NCI-H1930 (cell line): ENCODE measurements at regions not wholly inside any gene's neighbourhood (a gene's known extent, or its start where the extent isn't known, plus 50 kb on each side); places are given as distances from the start of the nearest gene placed in this dataset.

Source experiments
- DNase-seq, 2 experiments: peaks; one replicate each; lab custom pipeline; 2025; lab: John Stamatoyannopoulos, UW

- no peak for DNase-seq
Observed at GRCh38 chr1:239436286-239436685, 49.9 kb downstream of the CHRM3 start.

GRCh38 chr1:239437822-239438221 is 51.5 kb downstream of the CHRM3 start:
- DNase-seq = no peak

- no peak for DNase-seq
Observed at GRCh38 chr1:239438891-239439290, 52.5 kb downstream of the CHRM3 start.

- DNase-seq = no peak
Observed at GRCh38 chr1:239443361-239443760, 57.0 kb downstream of the CHRM3 start.

- DNase-seq = no peak
Observed at GRCh38 chr1:239446611-239447010, 60.2 kb downstream of the CHRM3 start.

- DNase-seq = peak; percentile 37 to 66
Observed at GRCh38 chr1:239448911-239449310, 62.5 kb downstream of the CHRM3 start.

- DNase-seq = no peak
Observed at GRCh38 chr1:239455743-239456142, 69.4 kb downstream of the CHRM3 start.

- DNase-seq = no peak
Observed at GRCh38 chr1:239456788-239457187, 70.4 kb downstream of the CHRM3 start.

- DNase-seq = no peak
Observed at GRCh38 chr1:239457491-239458143, 71.2 kb downstream of the CHRM3 start.

- no peak for DNase-seq
Observed at GRCh38 chr1:239458144-239458500, 71.8 kb downstream of the CHRM3 start.

GRCh38 chr1:239467730-239468129 is 81.4 kb downstream of the CHRM3 start:
- DNase-seq = no peak

GRCh38 chr1:239478069-239478468 is 91.7 kb downstream of the CHRM3 start:
- no peak for DNase-seq

GRCh38 chr1:239483391-239483790 is 97.0 kb downstream of the CHRM3 start:
- no peak for DNase-seq

GRCh38 chr1:239493811-239494414 is 107.5 kb downstream of the CHRM3 start:
- no peak for DNase-seq

- DNase-seq = no peak
Observed at GRCh38 chr1:239505094-239505493, 118.7 kb downstream of the CHRM3 start.

- no peak for DNase-seq
Observed at GRCh38 chr1:239507826-239508225, 121.5 kb downstream of the CHRM3 start.

- DNase-seq = no peak
Observed at GRCh38 chr1:239511875-239512274, 125.5 kb downstream of the CHRM3 start.

- DNase-seq = no peak
Observed at GRCh38 chr1:239516579-239516978, 130.2 kb downstream of the CHRM3 start.

- DNase-seq = no peak
Observed at GRCh38 chr1:239526391-239526790, 140.0 kb downstream of the CHRM3 start.

GRCh38 chr1:239527051-239527693 is 140.8 kb downstream of the CHRM3 start:
- no peak for DNase-seq

GRCh38 chr1:239536165-239536849 is 149.9 kb downstream of the CHRM3 start:
- no peak for DNase-seq

- no peak for DNase-seq
Observed at GRCh38 chr1:239537795-239538194, 151.4 kb downstream of the CHRM3 start.
